ENCODE measurements at regions not wholly inside any gene's neighbourhood (a gene's known extent, or its start where the extent isn't known, plus 50 kb on each side); places are given as distances from the start of the nearest gene placed in this dataset.

DNA sequence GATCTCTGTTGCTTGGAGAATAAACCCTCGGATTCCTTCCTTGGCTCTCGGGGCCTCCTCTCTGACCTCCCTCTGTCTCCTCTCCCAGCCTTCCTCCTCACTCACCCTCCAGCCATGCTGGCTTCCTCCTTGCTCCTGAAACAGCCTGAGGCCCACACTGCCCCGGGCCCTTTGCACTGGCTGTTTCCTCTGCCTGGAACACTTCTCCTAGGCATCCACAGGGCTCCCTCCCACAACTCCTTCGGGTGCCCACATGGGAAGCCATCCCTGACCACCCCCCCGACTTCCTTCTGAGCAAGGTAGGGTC is 87.7 kb downstream of the CEBPB start:
- FAIRE-seq = no peak
- TF ChIP-seq SPI1 (IDR thresholded peaks at IDR 0.05; ENCODE audit: low read depth, low read length) (no peak), POU2F2 (IDR thresholded peaks at IDR 0.05; ENCODE audit: low read depth, low read length) (no peak), TAF1 (IDR thresholded peaks at IDR 0.05; ENCODE audit: low read depth, low read length) (no peak), POLR2AphosphoS5 (IDR thresholded peaks at IDR 0.05; ENCODE audit: low read depth, low read length) (no peak), PAX5 (IDR thresholded peaks at IDR 0.05; ENCODE audit: insufficient read depth, low read length, severe bottlenecking) (no peak), POLR2A (IDR thresholded peaks at IDR 0.05; ENCODE audit: low read depth, low read length) (no peak)
- DNase-seq (ENCODE audit: insufficient read length, low spot score) = no peak

DNA sequence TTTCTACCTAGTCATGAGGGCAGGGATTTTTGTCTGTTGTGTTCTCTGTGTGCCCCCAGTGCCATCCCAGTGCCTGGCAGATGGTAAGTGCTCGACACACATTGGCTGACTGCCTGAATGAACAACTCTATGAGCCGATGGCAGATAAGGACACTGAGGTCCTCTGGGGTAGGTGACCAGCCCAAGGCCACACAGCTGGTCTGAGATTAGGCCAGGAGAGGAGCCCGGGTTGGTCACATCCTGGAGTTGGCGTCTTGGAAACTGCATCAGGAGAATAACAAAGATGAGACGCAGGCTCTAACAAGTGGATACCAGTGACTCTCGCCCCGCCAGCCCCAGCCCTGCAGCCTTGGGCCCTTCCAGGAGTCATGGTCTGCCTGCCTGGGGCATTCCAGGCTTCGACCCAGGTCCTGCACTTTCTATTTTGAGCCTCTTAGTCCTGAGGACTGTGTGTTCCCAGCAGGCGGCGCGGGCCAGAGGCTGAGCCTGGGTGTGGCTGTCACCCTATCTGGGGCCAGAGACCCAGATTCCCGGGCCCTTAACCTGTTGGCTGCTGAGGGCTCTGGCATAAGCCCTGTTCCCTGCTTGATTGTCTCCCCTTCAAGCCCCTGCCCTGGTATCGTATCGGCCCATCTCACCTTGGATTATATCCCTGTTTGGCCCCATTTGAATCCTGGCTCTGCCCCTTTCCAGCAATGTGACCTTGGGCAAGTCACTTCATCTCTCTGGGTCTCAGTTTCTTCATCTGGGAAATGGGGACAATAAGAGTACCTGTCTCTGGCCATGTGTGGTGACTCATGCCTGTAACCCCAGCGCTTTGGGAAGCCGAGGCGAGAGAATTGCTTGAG is 88.3 kb downstream of the CEBPB start:
- no peak for FAIRE-seq
- TF ChIP-seq POLR2AphosphoS5 (IDR thresholded peaks at IDR 0.05; ENCODE audit: low read depth, low read length) (no peak), SPI1 (IDR thresholded peaks at IDR 0.05; ENCODE audit: low read depth, low read length) (no peak), PAX5 (IDR thresholded peaks at IDR 0.05; ENCODE audit: insufficient read depth, low read length, severe bottlenecking) (no peak), TAF1 (IDR thresholded peaks at IDR 0.05; ENCODE audit: low read depth, low read length) (no peak), POU2F2 (IDR thresholded peaks at IDR 0.05; ENCODE audit: low read depth, low read length) (no peak), POLR2A (IDR thresholded peaks at IDR 0.05; ENCODE audit: low read depth, low read length) (no peak)
- DNase-seq (ENCODE audit: insufficient read length, low spot score) = no peak

DNA sequence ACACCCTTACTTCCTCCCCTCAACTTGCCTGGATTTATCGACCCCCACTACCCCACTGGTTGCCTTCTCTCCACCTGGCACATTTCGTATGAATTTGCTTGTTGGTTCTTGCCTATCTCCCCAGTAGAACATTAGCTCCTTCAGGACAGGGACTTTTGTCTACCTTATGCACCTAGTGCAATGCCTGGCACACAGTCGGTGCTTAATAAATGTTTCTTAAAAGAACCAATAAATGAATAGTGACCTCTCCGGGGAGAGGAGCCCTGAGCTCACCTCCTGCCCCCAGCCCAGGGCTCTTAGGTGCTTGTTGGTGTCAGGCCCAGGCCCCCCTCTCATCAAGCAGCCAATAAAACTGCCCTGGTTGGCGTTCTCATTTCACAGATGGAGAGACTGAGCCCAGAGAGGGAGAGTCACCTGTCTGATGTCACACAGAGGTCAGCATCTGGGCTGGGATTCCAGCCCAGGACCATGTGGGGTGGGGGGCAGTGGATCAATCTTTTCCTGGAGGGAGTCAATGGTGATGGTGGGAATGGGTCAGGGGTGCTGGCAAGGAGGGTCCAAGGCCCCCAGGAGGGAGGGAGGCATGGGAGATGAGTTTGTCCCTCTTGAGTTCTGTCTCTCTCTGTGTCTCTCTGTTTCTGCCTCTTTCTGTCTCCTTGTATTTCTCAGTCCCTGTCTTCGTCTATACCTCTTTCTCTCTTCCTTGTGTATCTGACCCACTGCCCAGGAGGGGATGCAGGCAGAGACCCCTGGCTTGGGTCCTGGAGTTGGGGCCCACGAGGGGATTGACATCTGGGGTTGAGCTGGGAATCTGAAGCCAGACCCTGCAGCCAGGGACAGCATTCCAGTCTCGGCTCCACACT is 89.6 kb downstream of the CEBPB start:
- FAIRE-seq (no peak), DNase-seq (ENCODE audit: insufficient read length, low spot score) (no peak)
- TF ChIP-seq PAX5 (IDR thresholded peaks at IDR 0.05; ENCODE audit: insufficient read depth, low read length, severe bottlenecking) (no peak), TAF1 (IDR thresholded peaks at IDR 0.05; ENCODE audit: low read depth, low read length) (no peak), POU2F2 (IDR thresholded peaks at IDR 0.05; ENCODE audit: low read depth, low read length) (no peak), SPI1 (IDR thresholded peaks at IDR 0.05; ENCODE audit: low read depth, low read length) (no peak), POLR2AphosphoS5 (IDR thresholded peaks at IDR 0.05; ENCODE audit: low read depth, low read length) (no peak)

DNA sequence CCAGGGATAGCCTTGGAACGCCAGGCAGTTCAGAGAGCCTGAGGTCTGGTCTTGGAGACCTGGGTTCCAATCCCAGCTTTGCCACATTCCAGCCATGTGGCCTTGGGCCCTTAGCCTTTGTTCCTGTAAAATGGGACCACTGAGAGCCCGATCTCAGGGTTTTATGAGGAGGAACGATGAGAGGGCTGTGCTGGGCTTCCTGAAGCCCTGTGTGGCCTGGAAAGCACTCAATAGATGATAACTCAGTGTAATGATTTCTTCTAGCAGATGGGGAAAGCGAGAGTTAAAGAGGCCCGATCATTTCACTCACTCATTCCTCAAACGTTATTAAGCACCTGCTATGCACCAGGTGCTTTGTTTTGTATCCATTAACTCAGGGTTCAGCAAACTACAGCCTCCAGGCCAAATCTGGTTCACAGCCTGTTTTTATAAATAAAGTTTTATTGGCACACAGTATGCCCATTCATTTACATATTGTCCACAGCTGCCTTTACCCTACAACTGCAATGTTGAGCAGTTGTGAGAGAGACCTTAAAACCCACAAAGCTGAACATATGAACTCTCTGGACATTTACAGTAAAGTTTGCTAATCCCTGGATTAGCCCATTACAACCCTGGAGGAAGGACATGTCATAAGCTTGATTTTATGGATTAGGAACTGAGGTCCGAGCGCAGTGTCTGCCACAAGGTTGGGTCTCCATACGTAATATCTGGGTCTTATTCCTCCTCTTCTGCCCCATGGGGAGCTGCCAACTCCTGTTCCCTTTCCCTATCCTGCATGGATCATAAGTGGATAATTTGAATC is 90.4 kb downstream of the CEBPB start:
- FAIRE-seq = no peak
- DNase-seq (ENCODE audit: insufficient read length, low spot score) = no peak

DNA sequence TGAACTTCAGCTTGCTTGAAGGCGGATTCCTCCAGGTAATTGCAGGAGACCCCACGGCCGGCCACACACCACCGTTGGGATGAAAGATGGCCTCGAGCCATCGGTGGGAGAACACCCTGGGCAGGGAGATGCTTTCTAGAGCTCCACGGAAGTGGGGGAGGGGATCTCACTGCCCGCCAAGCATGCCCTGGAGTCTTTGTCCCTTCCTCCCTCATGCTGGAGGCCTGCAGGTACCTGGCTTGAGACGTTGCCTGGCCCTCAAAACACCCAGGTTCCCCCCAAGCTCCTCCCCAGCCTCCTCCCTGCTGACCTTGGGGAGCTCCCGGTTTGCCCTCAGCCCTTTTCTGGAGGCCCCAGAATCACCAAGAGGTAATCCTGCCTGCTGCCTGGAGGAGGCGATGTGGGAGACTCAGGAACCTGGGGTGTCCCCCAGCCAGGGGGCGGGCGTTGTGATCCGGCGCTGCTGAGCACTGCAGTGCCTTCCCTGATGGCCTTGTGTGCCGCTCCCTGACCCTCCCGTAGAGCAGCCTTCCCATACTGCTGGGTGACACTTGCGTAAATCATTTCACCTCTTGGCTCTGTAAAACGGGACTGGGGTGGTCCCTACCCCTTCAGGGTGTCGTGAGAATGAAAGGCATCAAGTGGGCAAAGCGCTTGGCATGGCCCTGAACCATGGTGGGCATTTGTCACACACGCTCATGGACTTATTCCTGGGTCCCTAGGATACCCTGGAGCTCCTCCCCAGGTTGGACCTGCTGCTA is 91.4 kb downstream of the CEBPB start:
- TF ChIP-seq POLR2A (IDR thresholded peaks at IDR 0.05; ENCODE audit: low read depth, low read length) (no peak), SPI1 (IDR thresholded peaks at IDR 0.05; ENCODE audit: low read depth, low read length) (no peak), TAF1 (IDR thresholded peaks at IDR 0.05; ENCODE audit: low read depth, low read length) (no peak), PAX5 (IDR thresholded peaks at IDR 0.05; ENCODE audit: insufficient read depth, low read length, severe bottlenecking) (no peak), POLR2AphosphoS5 (IDR thresholded peaks at IDR 0.05; ENCODE audit: low read depth, low read length) (no peak), POU2F2 (IDR thresholded peaks at IDR 0.05; ENCODE audit: low read depth, low read length) (no peak)
- no peak for DNase-seq (ENCODE audit: insufficient read length, low spot score)

More for the DNA sequence above, 90.4 kb downstream of the CEBPB start:
- TF ChIP-seq SPI1 (IDR thresholded peaks at IDR 0.05; ENCODE audit: low read depth, low read length) = no peak
- no peak for TF ChIP-seq POLR2AphosphoS5 (IDR thresholded peaks at IDR 0.05; ENCODE audit: low read depth, low read length)
- TF ChIP-seq TAF1 (IDR thresholded peaks at IDR 0.05; ENCODE audit: low read depth, low read length) = no peak
- TF ChIP-seq PAX5 (IDR thresholded peaks at IDR 0.05; ENCODE audit: insufficient read depth, low read length, severe bottlenecking) = no peak
- no peak for TF ChIP-seq POLR2A (IDR thresholded peaks at IDR 0.05; ENCODE audit: low read depth, low read length)
- no peak for TF ChIP-seq POU2F2 (IDR thresholded peaks at IDR 0.05; ENCODE audit: low read depth, low read length)

DNA sequence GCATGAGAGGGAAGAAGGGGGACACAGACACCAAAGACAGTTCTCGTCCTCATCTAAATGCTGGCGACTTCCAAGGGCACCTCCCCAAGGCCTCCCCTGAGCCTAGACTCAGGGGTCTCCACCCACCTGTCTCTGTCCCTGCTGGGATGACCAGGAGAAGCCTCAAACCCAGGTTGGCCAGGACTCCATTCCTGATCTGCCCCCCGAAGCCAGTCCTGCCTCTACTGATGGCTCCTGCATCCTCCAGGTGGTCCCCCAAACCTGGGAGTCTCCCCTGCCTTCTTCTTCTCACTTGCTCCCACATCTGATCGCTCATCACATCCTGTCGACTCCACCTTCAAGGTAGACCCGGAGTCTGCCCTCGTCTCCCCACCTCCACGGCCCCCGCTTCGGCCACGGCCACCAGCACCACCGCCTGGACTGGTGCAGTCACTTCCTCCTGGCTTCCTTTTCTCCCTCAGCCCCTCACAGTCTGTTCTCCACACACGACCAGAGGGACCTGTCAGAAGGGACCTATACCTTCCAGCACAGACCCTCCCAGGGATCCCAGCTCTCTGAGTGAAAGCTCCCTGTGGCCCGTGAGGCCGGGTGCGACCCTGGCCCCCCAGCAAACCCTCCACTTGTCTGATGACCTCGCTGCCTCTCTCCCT is 92.1 kb downstream of the CEBPB start:
- FAIRE-seq = no peak
- DNase-seq (ENCODE audit: insufficient read length, low spot score) = no peak
- no peak for TF ChIP-seq POLR2A (IDR thresholded peaks at IDR 0.05; ENCODE audit: low read depth, low read length)

More for the DNA sequence above, 91.4 kb downstream of the CEBPB start:
- no peak for FAIRE-seq

DNA sequence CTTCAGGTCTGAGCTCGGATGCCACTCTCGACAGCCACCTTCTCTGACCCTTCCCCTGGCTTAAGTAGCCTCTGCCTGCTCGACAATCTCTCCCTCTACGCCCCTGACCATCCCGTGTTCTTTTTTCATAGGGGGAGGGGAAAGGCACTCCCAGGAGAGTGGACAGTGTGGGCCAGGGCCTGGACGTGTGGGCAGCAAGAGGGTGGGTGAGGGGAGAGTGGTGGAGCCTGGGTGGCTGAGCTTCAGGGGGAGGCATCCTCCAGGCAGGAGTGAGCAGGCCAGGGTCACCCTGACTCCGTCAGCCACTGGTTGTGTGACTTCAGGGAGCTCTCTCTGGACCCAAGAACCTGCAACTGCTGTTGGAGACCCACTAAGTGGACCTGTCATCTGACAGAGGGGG is 92.7 kb downstream of the CEBPB start:
- FAIRE-seq (no peak), DNase-seq (ENCODE audit: insufficient read length, low spot score) (no peak)
- TF ChIP-seq SPI1 (IDR thresholded peaks at IDR 0.05; ENCODE audit: low read depth, low read length) = no peak
- TF ChIP-seq PAX5 (IDR thresholded peaks at IDR 0.05; ENCODE audit: insufficient read depth, low read length, severe bottlenecking) = no peak
- no peak for TF ChIP-seq TAF1 (IDR thresholded peaks at IDR 0.05; ENCODE audit: low read depth, low read length)
- TF ChIP-seq POLR2AphosphoS5 (IDR thresholded peaks at IDR 0.05; ENCODE audit: low read depth, low read length) = no peak
- no peak for TF ChIP-seq POU2F2 (IDR thresholded peaks at IDR 0.05; ENCODE audit: low read depth, low read length)
- no peak for TF ChIP-seq POLR2A (IDR thresholded peaks at IDR 0.05; ENCODE audit: low read depth, low read length)
